Keratinocyte (primary cell): ENCODE measurements at regions not wholly inside any gene's neighbourhood (a gene's known extent, or its start where the extent isn't known, plus 50 kb on each side); places are given as distances from the start of the nearest gene placed in this dataset.

Experiments
- DNase-seq: peaks from one replicate; pipeline ENCODE4 v3.0.0-alpha.2; 2011; ENCODE audit warnings: low read depth, missing footprints, low spot score
- FAIRE-seq: peaks from 2 replicates; lab custom pipeline; 2011; peaks lifted over from hg19 to GRCh38; lab: Jason Lieb, UNC
- H2AFZ ChIP-seq: 2 replicates; pipeline ENCODE4 v1.6.0; 2012; ENCODE audit warnings: low read length, control low read depth, inconsistent platforms; ENCODE audit not compliant: control insufficient read depth
- H3K27ac ChIP-seq: 2 replicates; pipeline ENCODE4 v1.5.1; 2011; ENCODE audit warnings: low read length; ENCODE audit not compliant: control insufficient read depth, insufficient read depth
- H3K27me3 ChIP-seq: 3 replicates; pipeline ENCODE4 v1.6.0; 2011; ENCODE audit warnings: low read length; ENCODE audit not compliant: control insufficient read depth, insufficient read depth; ENCODE audit errors: extremely low read depth
- H3K36me3 ChIP-seq, 2 experiments: 2 replicates in 1 of 2; 3 replicates in 1 of 2; pipeline ENCODE4 v1.5.1; 2011; ENCODE audit warnings: low read length in 2 of 2, mild to moderate bottlenecking in 1 of 2; ENCODE audit not compliant: control insufficient read depth in 2 of 2, insufficient read depth in 2 of 2; ENCODE audit errors: extremely low read depth in 1 of 2
- H3K4me1 ChIP-seq: 3 replicates; pipeline ENCODE4 v1.5.1; 2011; ENCODE audit warnings: low read length; ENCODE audit not compliant: control insufficient read depth, insufficient read depth; ENCODE audit errors: extremely low read depth
- H3K4me2 ChIP-seq: 3 replicates; pipeline ENCODE4 v1.6.0; 2011; ENCODE audit warnings: low read depth, low read length; ENCODE audit not compliant: control insufficient read depth, insufficient read depth; ENCODE audit errors: extremely low read depth
- H3K4me3 ChIP-seq, 3 experiments: fragments of 200-600 bp in 1 of 3; sonication (generic) in 1 of 3; 2 replicates in 2 of 3; 3 replicates in 1 of 3; pipeline ENCODE4 v1.5.1; 2011 to 2016; ENCODE audit warnings: low read length in 3 of 3, mild to moderate bottlenecking in 3 of 3, control low read depth in 2 of 3, inconsistent platforms in 1 of 3, low read depth in 1 of 3, mixed read lengths in 1 of 3, mixed run types in 1 of 3, moderate library complexity in 1 of 3; ENCODE audit not compliant: control insufficient read depth in 2 of 3, insufficient read depth in 2 of 3; ENCODE audit errors: extremely low read depth in 1 of 3
- H3K79me2 ChIP-seq: 2 replicates; pipeline ENCODE4 v1.6.0; 2012; ENCODE audit warnings: low read length; ENCODE audit not compliant: control insufficient read depth, insufficient read depth
- H3K9ac ChIP-seq: 3 replicates; pipeline ENCODE4 v1.6.0; 2011; ENCODE audit warnings: low read length; ENCODE audit not compliant: control insufficient read depth, insufficient read depth; ENCODE audit errors: extremely low read depth
- H3K9me1 ChIP-seq: 3 replicates; pipeline ENCODE4 v1.6.0; 2011; ENCODE audit warnings: low read length; ENCODE audit not compliant: control insufficient read depth, insufficient read depth; ENCODE audit errors: extremely low read depth
- H3K9me3 ChIP-seq: 2 replicates; pipeline ENCODE4 v1.5.1; 2012; ENCODE audit warnings: low read depth, low read length; ENCODE audit not compliant: control insufficient read depth
- H4K20me1 ChIP-seq: 3 replicates; pipeline ENCODE4 v1.6.0; 2011; ENCODE audit warnings: low read length; ENCODE audit not compliant: control insufficient read depth, insufficient read depth; ENCODE audit errors: extremely low read depth
- EZH2 ChIP-seq: IDR thresholded peaks from one replicate; pipeline ENCODE4 v1.6.1; 2012; ENCODE audit warnings: inconsistent platforms, mild to moderate bottlenecking, low read length, moderate library complexity
- dilution Hi-C: fragments of 300-500 bp; cut with MboI; formaldehyde crosslinking; loops from one replicate; pipeline ENCODE4 v1.7.0; 2020; ENCODE audit warnings: low sequenced_read_pairs; ENCODE audit not compliant: extremely low pct_ligation_motif_present
- TF ChIP-seq, protein P1 (sequence below), 3 experiments: IDR thresholded peaks in 1 of 3; conservative IDR thresholded peaks in 1 of 3; optimal IDR thresholded peaks in 1 of 3; 2 replicates in 2 of 3; 3 replicates in 1 of 3; pipeline versions ENCODE3 to v1.5.1; 2011; ENCODE audit warnings: low read length in 3 of 3, mild to moderate bottlenecking in 3 of 3, moderate library complexity in 2 of 3, control low read depth in 1 of 3, inconsistent platforms in 1 of 3; ENCODE audit not compliant: insufficient read depth in 2 of 3; ENCODE audit errors: extremely low read depth in 1 of 3

DNA sequence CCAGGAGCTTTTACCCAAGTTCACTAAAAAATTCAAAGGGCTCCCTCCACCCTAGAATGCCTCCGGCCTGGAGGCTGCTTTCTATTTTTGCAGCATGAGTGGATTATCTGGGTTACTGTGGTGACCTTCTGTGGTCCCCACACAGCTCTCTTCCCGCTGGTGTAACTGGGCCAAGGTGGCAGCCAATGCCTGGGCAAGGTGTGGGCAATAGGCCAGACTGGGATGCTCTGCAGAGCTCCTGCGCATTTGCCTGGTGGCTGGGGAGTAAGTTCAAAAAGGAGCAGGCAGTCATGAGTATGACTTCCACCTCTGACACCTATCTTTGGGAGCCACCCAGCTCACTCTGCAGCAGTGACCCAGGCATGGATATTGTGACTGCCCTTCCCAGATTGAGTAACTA is 130.5 kb upstream of the SPRED2 start:
- Histone ChIP-seq H3K27ac (no peak overlapping the region), H3K79me2 (no peaks in the 10 kb centered on the region), H3K4me2 (no peak overlapping the region), H3K4me3 (no peak overlapping the region), H3K9me3 (no peaks in the 10 kb centered on the region), H4K20me1 (no peaks in the 10 kb centered on the region), H3K9me1 (no peaks in the 10 kb centered on the region), H3K27me3 (no peaks in the 10 kb centered on the region), H3K36me3 (no peaks in the 10 kb centered on the region), H3K9ac (no peak overlapping the region), H2AFZ (no peak overlapping the region), H3K4me1 (peaks cover 25% of the 10 kb centered on the region)
- dilution Hi-C loops, result no loop called here
- TF ChIP-seq, protein P1, sequence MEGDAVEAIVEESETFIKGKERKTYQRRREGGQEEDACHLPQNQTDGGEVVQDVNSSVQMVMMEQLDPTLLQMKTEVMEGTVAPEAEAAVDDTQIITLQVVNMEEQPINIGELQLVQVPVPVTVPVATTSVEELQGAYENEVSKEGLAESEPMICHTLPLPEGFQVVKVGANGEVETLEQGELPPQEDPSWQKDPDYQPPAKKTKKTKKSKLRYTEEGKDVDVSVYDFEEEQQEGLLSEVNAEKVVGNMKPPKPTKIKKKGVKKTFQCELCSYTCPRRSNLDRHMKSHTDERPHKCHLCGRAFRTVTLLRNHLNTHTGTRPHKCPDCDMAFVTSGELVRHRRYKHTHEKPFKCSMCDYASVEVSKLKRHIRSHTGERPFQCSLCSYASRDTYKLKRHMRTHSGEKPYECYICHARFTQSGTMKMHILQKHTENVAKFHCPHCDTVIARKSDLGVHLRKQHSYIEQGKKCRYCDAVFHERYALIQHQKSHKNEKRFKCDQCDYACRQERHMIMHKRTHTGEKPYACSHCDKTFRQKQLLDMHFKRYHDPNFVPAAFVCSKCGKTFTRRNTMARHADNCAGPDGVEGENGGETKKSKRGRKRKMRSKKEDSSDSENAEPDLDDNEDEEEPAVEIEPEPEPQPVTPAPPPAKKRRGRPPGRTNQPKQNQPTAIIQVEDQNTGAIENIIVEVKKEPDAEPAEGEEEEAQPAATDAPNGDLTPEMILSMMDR (optimal IDR thresholded peaks at IDR 0.05 in 1 of 3, IDR thresholded peaks at IDR 0.05 in 1 of 3, conservative IDR thresholded peaks at IDR 0.05 in 1 of 3; ENCODE audit: extremely low read depth in 1 of 3, insufficient read depth in 2 of 3, low read length in 3 of 3), result no peak
- no peak for TF ChIP-seq EZH2
- DNase-seq (no peak), FAIRE-seq (no peak)

DNA sequence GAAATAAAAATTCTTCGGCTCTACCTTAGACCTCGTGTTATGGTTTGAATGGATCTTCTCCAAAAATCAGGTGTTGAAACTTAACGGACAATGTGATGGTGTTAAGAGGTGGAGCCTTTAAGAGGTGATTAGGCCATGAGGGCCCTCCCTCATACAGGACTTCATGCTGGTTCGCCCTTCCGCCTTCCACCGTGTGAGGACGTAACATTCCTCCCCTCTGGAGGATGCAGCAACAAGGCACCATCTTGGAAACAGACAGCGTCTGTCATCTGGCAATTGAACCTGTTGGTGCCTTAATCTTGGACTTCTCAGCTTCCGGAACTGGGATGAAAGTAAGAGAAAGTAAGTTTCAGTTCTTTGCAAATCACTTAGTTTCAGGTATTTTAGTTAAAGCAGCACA is 126.3 kb upstream of the SPRED2 start:
- H3K4me2 ChIP-seq, result no peak overlapping the region
- no peak for FAIRE-seq

More for the DNA sequence above, 126.3 kb upstream of the SPRED2 start:
- no peak overlapping the region for H3K9ac ChIP-seq
- no peaks in the 10 kb centered on the region for H3K9me1 ChIP-seq
- no peaks in the 10 kb centered on the region for H3K9me3 ChIP-seq
- H3K27me3 ChIP-seq, result no peaks in the 10 kb centered on the region
- DNase-seq, result no peak
- no peak overlapping the region for H3K4me3 ChIP-seq
- H3K4me1 ChIP-seq, result no peaks in the 10 kb centered on the region
- no peaks in the 10 kb centered on the region for H4K20me1 ChIP-seq
- H2AFZ ChIP-seq, result no peak overlapping the region
- no peaks in the 10 kb centered on the region for H3K36me3 ChIP-seq
- dilution Hi-C loops, result no loop called here
- TF ChIP-seq EZH2, result no peak
- TF ChIP-seq, protein P1 (optimal IDR thresholded peaks at IDR 0.05 in 1 of 3, IDR thresholded peaks at IDR 0.05 in 1 of 3, conservative IDR thresholded peaks at IDR 0.05 in 1 of 3; ENCODE audit: extremely low read depth in 1 of 3, insufficient read depth in 2 of 3, low read length in 3 of 3), result no peak
- H3K27ac ChIP-seq, result no peak overlapping the region
- no peaks in the 10 kb centered on the region for H3K79me2 ChIP-seq
